ENCODE measurements at regions not wholly inside any gene's neighbourhood (a gene's known extent, or its start where the extent isn't known, plus 50 kb on each side); places are given as distances from the start of the nearest gene placed in this dataset.
"Not testable (repeated sequence)": the region's sequence is repeated elsewhere in the genome, so short reads cannot be mapped to it uniquely, and the experiment has no call there.

DNA sequence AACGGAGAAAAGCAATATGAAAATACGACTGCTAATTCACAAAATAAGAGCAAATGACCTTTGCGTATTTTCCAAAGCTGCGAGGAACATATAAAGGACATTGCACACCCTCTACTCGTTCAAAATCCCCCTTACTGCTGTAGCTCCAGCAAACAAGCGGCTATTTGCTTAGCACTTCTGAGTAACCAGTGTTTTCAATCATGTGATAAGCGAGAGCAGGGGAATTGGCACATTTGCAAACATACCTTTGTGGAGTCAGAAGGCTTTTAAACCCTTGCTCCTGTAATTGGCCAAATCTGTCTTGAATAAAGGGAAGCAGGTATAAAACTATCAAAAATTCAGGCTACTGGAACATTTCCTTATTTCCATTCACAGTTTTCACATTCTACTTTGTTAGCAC lies 610.2 kb downstream of the UBE2NL start:
- no peak for DNase-seq
- Histone ChIP-seq H3K27me3 (ENCODE audit: control insufficient read depth, insufficient read depth, low read length) (no peaks in the 10 kb centered on the region), H3K36me3 (replicated peaks; ENCODE audit: control insufficient read depth, insufficient read depth, low read length) (no peaks in the 10 kb centered on the region), H3K4me3 (ENCODE audit: insufficient read depth, low read depth, low read length) (no peak overlapping the region)

GRCh38 chrX:144531877-144532276 lies 648.0 kb downstream of the UBE2NL start:
- Histone ChIP-seq H3K4me3 (ENCODE audit: insufficient read depth, low read depth, low read length) (no peak overlapping the region), H3K36me3 (replicated peaks; ENCODE audit: control insufficient read depth, insufficient read depth, low read length) (no peaks in the 10 kb centered on the region), H3K27me3 (ENCODE audit: control insufficient read depth, insufficient read depth, low read length) (no peaks in the 10 kb centered on the region)
- DNase-seq: no peak

GRCh38 chrX:144566592-144566991 lies 680.7 kb upstream of the SPANXN1 start:
- Histone ChIP-seq H3K36me3 (replicated peaks; ENCODE audit: control insufficient read depth, insufficient read depth, low read length) (no peaks in the 10 kb centered on the region), H3K4me3 (ENCODE audit: insufficient read depth, low read depth, low read length) (no peak overlapping the region), H3K27me3 (ENCODE audit: control insufficient read depth, insufficient read depth, low read length) (no peaks in the 10 kb centered on the region)
- peak; percentile 2 for DNase-seq

DNA sequence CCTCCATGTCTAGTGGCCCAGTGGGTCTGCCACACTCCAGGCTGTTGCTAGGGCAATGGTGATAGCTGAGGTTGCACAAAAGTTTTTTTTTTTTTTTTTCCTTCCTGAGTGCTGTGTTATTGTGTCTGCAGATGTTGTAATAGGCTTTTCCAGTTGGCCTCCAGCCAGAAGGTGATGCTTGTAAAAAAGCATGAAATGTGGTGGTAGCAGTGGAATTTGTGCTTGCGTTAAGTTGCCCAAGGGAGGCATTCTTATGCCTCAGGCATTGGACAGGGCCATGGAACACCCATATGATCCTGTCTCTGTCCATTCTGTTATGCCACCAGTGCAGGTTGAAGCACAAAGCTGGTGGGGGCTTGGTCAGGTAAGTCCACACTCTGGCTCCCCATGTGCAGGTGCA lies 660.5 kb upstream of the SPANXN1 start:
- no peak for DNase-seq
- H3K27me3 ChIP-seq (ENCODE audit: control insufficient read depth, insufficient read depth, low read length): no peaks in the 10 kb centered on the region
- no peak overlapping the region for H3K4me3 ChIP-seq (ENCODE audit: insufficient read depth, low read depth, low read length)
- no peaks in the 10 kb centered on the region for H3K36me3 ChIP-seq (replicated peaks; ENCODE audit: control insufficient read depth, insufficient read depth, low read length)

DNA sequence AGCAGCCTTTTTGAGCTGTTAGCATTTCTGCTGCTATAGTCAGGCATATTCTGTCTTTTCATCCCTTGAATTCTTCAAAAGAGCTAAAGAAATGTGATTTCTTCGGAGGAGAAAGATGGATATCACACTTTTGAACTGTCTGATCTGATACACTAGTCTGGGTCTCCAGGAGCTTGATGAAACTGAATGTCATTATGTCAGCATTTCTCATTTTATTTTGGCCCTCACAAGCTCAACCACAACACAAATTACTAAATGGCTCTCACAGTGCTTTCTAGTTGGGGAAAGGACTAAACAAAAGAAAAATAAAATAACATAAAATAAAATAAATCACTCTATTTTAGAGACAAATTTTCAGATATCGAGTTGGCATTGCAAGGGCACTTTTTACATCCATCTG lies 655.3 kb upstream of the SPANXN1 start:
- Histone ChIP-seq H3K27me3 (ENCODE audit: control insufficient read depth, insufficient read depth, low read length) (no peaks in the 10 kb centered on the region), H3K36me3 (replicated peaks; ENCODE audit: control insufficient read depth, insufficient read depth, low read length) (no peaks in the 10 kb centered on the region), H3K4me3 (ENCODE audit: insufficient read depth, low read depth, low read length) (no peak overlapping the region)
- no peak for DNase-seq

DNA sequence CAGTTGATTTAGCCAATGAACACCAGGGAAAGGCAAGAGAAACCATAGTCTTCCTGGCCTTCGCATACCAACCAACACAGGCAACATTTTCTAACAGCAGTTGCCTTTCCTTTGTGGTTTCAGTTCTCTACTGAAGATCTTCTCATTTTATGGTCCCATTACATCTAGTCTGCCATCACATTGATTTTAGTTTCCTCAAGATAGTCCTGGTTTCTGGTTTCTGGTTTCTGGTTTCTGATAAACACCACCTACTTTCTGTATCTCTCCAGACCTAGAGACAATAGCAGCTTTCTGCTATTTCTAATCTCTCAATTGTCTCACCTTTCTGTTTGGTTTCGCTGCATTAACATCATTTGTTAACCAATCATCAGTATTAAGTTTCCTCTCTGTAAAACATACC lies 646.3 kb upstream of the SPANXN1 start:
- H3K36me3 ChIP-seq (replicated peaks; ENCODE audit: control insufficient read depth, insufficient read depth, low read length): no peaks in the 10 kb centered on the region
- H3K27me3 ChIP-seq (ENCODE audit: control insufficient read depth, insufficient read depth, low read length): no peaks in the 10 kb centered on the region
- H3K4me3 ChIP-seq (ENCODE audit: insufficient read depth, low read depth, low read length): no peak overlapping the region
- no peak for DNase-seq

GRCh38 chrX:144612076-144612475 lies 635.2 kb upstream of the SPANXN1 start:
- H3K4me3 ChIP-seq (ENCODE audit: insufficient read depth, low read depth, low read length): no peak overlapping the region
- no peak for DNase-seq
- H3K27me3 ChIP-seq (ENCODE audit: control insufficient read depth, insufficient read depth, low read length): no peaks in the 10 kb centered on the region

DNA sequence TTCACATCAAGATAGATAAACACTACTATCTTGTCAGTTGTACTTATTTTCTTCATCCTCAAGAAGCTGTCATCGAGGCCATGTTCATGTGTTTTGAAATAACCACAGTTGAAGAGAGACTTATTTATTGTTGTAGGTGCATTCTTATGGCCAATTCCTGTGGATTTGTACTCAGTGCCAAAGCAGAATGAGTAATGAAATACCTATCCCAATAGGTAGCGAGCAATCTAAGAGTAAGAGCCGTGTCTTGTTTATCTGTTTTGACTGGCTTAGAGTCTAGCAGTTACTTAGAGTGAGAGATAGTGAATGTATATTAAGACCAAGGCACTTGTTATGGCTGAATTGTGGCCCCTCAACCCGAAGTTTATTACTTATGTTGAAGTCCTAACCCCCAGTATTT lies 631.0 kb upstream of the SPANXN1 start:
- DNase-seq: no peak
- no peaks in the 10 kb centered on the region for H3K36me3 ChIP-seq (replicated peaks; ENCODE audit: control insufficient read depth, insufficient read depth, low read length)
- no peaks in the 10 kb centered on the region for H3K27me3 ChIP-seq (ENCODE audit: control insufficient read depth, insufficient read depth, low read length)

More at GRCh38 chrX:144612076-144612475, 635.2 kb upstream of the SPANXN1 start:
- H3K36me3 ChIP-seq (replicated peaks; ENCODE audit: control insufficient read depth, insufficient read depth, low read length): no peaks in the 10 kb centered on the region

GRCh38 chrX:144627947-144628346 lies 619.4 kb upstream of the SPANXN1 start:
- no peak overlapping the region for H3K4me3 ChIP-seq (ENCODE audit: insufficient read depth, low read depth, low read length)
- H3K36me3 ChIP-seq (replicated peaks; ENCODE audit: control insufficient read depth, insufficient read depth, low read length): no peaks in the 10 kb centered on the region; the same call in 1 of the 2 replicates
- no peaks in the 10 kb centered on the region for H3K27me3 ChIP-seq (ENCODE audit: control insufficient read depth, insufficient read depth, low read length)
- DNase-seq: no peak

More for the DNA sequence above, 631.0 kb upstream of the SPANXN1 start:
- no peak overlapping the region for H3K4me3 ChIP-seq (ENCODE audit: insufficient read depth, low read depth, low read length)

GRCh38 chrX:144634451-144634850 lies 612.9 kb upstream of the SPANXN1 start:
- DNase-seq; H3K4me3 ChIP-seq (ENCODE audit: insufficient read depth, low read depth, low read length); H3K36me3 ChIP-seq (replicated peaks; ENCODE audit: control insufficient read depth, insufficient read depth, low read length); H3K27me3 ChIP-seq (ENCODE audit: control insufficient read depth, insufficient read depth, low read length): not testable (repeated sequence)

- Histone ChIP-seq H3K4me3 (ENCODE audit: insufficient read depth, low read depth, low read length) (no peak overlapping the region), H3K36me3 (replicated peaks; ENCODE audit: control insufficient read depth, insufficient read depth, low read length) (no peaks in the 10 kb centered on the region), H3K27me3 (ENCODE audit: control insufficient read depth, insufficient read depth, low read length) (no peaks in the 10 kb centered on the region)
- DNase-seq: no peak
These were observed 609.6 kb upstream of the SPANXN1 start for GRCh38 chrX:144637731-144638130.

- H3K36me3 ChIP-seq (replicated peaks; ENCODE audit: control insufficient read depth, insufficient read depth, low read length): no peaks in the 10 kb centered on the region
- no peaks in the 10 kb centered on the region for H3K27me3 ChIP-seq (ENCODE audit: control insufficient read depth, insufficient read depth, low read length)
- DNase-seq: no peak
These were observed 598.5 kb upstream of the SPANXN1 start for GRCh38 chrX:144648788-144649187.

GRCh38 chrX:144681501-144681900 lies 565.8 kb upstream of the SPANXN1 start:
- DNase-seq: no peak
- no peaks in the 10 kb centered on the region for H3K27me3 ChIP-seq (ENCODE audit: control insufficient read depth, insufficient read depth, low read length)
- H3K4me3 ChIP-seq (ENCODE audit: insufficient read depth, low read depth, low read length): no peak overlapping the region
- H3K36me3 ChIP-seq (replicated peaks; ENCODE audit: control insufficient read depth, insufficient read depth, low read length): no peaks in the 10 kb centered on the region

More at GRCh38 chrX:144648788-144649187, 598.5 kb upstream of the SPANXN1 start:
- no peak overlapping the region for H3K4me3 ChIP-seq (ENCODE audit: insufficient read depth, low read depth, low read length)

GRCh38 chrX:144683247-144683646 lies 564.1 kb upstream of the SPANXN1 start:
- DNase-seq: no peak
- no peaks in the 10 kb centered on the region for H3K27me3 ChIP-seq (ENCODE audit: control insufficient read depth, insufficient read depth, low read length)
- no peaks in the 10 kb centered on the region for H3K36me3 ChIP-seq (replicated peaks; ENCODE audit: control insufficient read depth, insufficient read depth, low read length)
- no peak overlapping the region for H3K4me3 ChIP-seq (ENCODE audit: insufficient read depth, low read depth, low read length)

- no peak for DNase-seq
- Histone ChIP-seq H3K4me3 (ENCODE audit: insufficient read depth, low read depth, low read length) (no peak overlapping the region), H3K27me3 (ENCODE audit: control insufficient read depth, insufficient read depth, low read length) (no peaks in the 10 kb centered on the region), H3K36me3 (replicated peaks; ENCODE audit: control insufficient read depth, insufficient read depth, low read length) (no peaks in the 10 kb centered on the region)
These were observed 537.5 kb upstream of the SPANXN1 start for GRCh38 chrX:144709841-144710240.

- DNase-seq: no peak
- H3K27me3 ChIP-seq (ENCODE audit: control insufficient read depth, insufficient read depth, low read length): no peaks in the 10 kb centered on the region
- no peak overlapping the region for H3K4me3 ChIP-seq (ENCODE audit: insufficient read depth, low read depth, low read length)
These were observed 532.0 kb upstream of the SPANXN1 start for GRCh38 chrX:144715337-144715736.

More at GRCh38 chrX:144715337-144715736, 532.0 kb upstream of the SPANXN1 start:
- no peaks in the 10 kb centered on the region for H3K36me3 ChIP-seq (replicated peaks; ENCODE audit: control insufficient read depth, insufficient read depth, low read length)

Data from H7 (cell line).